Hippocampal formation (tissue), 2 donors: ENCODE measurements at regions not wholly inside any gene's neighbourhood (a gene's known extent, or its start where the extent isn't known, plus 50 kb on each side); places are given as distances from the start of the nearest gene placed in this dataset.
"Not testable (repeated sequence)": the region's sequence is repeated elsewhere in the genome, so short reads cannot be mapped to it uniquely, and the experiment has no call there.

ENCODE experiments used
- DNase-seq, 2 donors: peaks; one replicate each; lab custom pipeline; 2025; lab: John Stamatoyannopoulos, UW

DNA sequence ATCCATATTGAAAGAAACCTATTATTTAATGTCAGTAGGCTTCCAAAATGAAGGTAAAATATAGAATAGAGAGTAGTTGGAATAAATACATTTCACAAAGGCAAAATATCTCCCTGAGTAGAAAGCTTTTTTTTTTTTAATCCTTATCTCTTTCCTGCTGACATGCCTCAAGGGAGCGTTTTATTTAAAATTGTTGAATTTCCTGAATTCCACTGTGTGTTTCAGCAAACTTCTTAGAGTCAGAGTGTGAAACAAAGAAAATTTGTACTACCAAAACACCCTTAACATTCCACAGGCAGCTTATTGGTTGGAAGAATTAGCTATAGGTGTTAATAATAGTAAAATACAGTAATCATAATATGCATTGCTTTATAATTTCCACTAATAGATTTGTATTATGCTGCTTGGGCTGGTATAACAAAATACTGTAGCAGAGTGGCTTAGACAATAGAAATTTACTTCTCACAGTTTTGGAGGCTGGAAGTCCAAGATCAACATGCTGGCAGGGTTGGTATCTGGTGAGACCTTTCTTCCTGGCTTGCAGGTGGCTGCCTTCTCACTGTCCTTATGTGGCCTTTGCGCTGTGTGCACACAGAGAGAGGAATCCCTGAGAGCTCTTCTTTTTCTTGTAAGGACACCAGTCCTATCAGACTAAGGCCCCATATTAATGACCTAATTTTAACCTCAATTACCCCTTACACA, 468.4 kb upstream of the C1orf87 start:
- no peak for DNase-seq

DNA sequence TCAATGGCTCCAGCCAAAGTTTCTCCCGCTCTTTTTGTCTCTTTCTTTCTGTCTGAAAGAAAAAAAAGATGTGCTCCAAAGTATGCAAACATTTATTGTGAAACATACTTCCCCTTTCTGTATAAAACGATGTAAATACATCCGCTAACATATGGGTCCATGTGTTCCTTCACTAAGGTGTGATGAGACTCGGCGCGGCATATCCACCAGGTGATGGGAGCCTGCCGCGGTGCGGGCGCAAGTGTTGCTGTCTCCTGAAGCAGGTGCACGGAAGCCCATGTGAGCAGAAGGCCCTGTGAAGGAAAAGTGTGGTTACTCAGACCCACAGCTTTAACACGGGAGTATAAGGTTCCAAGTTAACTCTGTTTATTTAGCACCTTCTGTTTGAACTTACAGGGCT, 466.6 kb upstream of the C1orf87 start:
- DNase-seq = no peak

DNA sequence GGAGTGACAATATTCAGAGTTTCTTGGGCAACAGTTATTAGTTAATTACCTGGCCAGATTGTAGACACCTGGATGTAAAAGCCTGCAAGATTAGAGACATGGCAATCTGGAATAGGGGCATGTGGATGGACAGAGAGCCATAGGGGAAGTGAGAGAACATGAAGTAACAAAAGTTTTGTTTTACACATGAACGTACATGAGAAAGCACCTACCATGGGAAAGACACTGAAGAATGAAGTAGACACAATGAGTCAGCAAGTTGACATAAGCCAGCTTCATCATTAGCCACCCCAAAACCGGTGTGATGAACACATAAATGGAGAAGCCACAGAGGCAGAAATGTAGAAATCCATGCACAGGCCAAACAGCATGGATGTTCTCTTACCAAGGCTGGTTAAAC, 462.1 kb upstream of the C1orf87 start:
- DNase-seq = no peak

DNA sequence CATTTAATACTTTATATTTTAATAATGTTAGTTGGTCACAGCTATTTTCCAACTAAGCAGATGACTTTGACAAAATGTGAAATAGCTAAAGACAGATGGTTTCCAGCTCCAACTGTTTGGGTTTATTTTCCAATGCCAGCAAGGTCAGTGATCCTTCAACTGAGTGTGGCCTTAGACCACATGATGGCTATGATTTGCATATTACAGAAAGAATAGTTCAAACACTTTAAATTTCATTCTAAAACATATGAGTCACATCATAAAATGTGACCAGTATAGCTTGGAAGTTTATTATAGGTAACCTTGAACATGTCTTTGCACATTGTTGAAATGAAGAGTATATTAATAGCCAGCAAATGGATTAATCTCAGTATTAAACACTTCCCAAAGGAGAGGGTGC, 454.0 kb upstream of the C1orf87 start:
- no peak for DNase-seq

DNA sequence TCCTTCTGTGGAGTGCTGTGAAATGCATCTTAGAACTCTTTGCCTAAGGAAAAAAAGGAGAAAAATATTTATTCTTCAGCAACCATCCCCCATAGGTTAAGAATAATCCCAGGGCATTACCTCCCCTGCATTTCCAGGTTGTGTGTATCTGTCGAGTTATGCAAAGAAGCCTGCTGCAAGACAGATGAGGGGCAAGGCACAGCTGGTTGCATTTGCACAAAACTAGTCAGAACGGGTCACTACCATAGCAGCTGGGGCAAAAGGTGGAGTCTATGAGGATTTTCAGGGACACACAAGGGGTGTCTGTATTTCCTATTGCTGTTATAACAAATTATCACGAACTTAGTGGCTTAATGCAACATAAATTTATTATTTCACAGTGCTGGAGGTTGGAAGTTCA, 443.4 kb upstream of the C1orf87 start:
- DNase-seq = no peak

DNA sequence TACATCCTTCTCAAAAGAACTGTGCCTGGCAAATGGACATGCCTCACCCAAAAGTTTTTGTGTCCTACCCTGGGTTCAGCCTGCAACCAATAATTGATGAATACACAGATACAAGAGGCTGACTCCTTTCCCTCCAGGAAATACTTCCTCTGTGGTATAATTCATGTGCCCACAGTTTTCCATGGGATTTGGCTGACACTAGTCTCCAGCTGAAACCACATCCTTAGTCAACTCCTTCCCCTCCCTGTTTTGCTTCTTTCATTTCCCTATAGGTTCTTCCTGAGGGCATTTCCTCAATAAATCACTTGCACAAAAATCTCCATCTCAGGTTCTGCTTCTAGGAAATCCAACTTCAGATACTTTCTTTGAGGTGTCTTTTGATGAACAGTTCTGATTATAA, 436.6 kb upstream of the C1orf87 start:
- DNase-seq = no peak

DNA sequence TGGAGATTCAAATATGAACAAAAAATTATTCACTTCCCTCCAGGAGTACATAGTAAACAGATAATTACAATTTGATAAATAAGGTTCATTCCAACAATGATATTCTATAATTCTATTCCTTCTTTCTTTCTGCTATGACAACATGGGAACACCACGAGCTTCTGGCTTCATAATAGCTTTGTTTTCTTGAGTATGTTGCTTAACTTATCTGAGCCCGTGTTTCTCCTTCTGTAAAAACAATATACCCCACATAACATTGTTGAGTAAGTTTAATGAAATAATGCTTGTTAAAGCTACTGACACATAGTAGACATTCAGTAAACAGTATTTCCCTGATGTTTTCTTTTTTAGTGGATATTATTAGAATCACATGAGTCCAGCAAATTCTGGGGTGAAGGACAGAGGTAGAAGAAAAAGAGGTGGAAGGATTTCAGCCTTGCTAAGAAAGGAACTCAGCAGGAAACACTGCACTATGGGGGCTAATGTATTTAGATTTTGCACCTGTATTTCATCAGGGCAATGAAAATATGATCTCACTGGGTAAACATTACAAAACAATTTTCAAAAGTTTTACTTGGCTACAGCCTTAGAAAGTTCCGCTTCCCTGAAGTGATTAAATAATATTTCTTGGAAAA, 430.8 kb upstream of the C1orf87 start:
- no peak for DNase-seq

DNA sequence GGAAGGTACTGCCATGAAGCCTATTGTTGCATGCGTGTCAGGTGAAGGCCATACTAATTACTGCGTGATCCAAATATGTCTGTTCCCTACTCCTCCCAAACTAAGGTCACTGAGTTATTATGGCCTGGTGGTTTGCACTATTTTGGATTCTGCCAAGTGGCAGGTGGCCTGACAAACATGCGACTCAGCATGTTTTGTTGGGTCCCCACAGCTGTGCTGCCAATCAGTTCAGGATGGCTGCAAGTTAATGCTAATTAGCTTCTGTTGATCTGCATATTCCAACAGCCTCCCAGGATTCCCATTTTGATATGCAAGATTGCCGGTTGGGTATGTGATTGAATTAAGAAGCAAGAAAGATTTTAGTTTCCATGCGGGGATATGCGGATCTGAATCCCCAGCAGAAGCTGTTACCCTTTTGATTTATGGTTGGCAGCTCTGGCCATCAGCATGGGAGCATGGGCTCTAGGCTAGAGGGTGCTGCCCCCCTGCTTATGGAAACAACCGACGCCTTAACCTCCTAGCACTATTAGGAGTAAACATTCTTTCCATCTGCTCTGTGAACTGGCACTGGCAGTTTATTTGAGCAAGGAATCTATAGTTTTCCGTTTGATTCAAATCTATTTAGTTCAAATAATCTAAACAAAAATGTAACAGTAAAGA, 429.8 kb upstream of the C1orf87 start:
- no peak for DNase-seq

DNA sequence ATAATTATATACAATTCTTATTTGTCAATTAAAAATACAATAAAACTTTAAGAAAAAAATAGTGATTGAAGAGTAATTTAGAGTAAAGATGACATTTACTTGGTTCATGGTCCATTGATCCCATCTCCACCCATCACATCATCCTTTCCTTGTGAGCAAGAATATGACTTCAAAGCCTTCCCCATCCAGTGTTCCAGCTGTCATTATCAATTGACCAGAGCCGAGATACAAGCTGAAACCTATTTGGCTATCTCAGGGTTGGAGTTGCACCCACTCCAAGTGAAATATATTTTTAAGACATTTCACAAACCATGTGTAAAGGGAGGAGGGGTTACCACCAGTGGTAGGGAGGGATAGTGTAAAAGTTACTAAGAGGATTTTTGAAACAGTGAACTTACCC, 428.9 kb upstream of the C1orf87 start:
- DNase-seq = no peak

DNA sequence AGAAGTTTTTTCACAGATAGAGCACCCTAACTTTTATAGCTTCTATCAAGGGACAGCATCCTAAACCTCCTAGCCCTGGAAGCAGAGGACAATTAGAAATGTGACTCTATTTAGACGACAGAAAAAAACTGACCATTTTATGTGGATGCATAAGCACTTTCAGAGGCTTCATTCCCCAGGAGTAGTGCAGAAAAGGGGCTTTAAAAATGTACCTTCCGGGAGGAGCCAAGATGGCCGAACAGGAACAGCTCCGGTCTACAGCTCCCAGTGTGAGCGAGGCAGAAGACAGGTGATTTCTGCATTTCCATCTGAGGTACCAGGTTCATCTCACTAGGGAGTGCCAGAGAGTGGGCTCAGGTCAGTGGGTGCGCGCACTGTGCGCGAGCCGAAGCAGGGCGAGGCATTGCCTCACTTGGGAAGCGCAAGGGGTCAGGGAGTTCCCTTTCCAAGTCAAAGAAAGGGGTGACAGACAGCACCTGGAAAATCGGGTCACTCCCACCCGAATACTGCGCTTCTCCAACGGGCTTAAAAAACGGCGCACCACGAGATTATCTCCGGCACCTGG, 416.4 kb upstream of the C1orf87 start:
- DNase-seq = not testable (repeated sequence)

DNA sequence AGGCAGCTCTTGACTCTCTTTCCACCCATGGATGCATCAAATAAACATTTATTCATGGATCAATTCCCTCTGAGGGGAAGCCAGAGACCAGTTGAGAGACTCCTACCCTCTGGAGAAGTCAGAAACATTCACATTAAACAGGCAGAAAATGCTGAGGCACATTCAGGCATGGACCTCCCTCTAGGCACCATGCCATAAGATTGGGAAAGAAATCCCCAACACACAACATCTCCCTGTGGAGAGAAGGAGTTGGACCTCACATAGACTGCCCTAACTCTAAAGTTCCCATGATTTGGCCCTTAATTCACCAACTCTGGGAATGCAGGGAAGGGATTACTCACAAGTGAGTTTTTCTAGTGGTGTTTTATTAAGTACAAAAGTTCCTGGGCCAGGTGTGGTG, 415.3 kb upstream of the C1orf87 start:
- no peak for DNase-seq

DNA sequence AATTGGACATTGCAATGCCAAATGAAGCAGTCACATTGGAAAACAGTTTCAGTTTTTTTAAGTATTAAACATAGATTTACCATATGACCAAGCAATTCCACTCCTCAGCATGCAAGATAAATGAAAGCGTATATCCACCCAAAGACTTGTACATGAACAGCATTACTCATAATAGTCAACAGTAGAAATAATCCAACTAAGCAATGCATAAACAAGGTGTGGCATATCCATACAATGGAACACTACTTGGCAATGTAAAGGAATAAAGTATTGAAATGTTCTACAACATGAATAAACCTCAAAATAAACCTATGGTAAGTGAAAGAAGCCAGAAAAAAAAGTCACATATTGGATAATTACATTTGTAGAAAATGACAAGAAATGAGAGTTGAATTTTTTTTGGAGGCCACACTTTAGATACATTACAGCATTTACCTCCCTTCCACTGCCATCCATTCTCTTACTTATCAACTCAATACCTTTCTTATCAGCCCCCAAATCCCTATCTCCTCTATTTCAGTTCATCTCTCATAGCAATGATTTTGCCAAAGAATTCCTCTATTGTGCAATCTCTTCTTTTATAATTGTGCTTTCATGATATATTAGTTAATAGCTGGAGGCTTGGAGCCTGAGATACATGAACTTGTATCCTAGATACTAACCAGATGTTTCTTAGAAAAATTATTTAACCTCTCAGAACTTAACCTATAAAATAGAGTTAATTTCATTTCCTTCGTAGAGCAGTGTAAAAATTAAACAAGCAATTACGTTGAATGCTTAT, 414.2 kb upstream of the C1orf87 start:
- DNase-seq = no peak

DNA sequence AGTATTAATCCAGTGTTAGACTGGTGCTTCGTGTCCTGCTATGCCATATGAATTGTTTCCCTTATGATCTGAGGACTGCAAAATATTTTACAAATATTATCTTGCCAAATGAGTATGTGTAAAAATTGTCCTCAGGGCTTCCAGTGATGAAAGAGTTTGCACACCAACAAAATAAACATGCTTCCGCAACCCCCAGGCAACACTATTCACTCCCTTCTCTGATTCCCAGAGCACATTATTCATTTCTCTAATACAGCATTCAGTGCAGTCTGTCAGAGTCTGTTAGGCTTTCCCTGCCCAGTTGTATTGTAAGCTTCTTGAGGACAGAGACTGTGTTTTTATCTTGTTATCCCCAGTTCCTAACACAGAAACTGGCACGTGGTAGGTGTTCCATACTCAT, 409.9 kb upstream of the C1orf87 start:
- no peak for DNase-seq

DNA sequence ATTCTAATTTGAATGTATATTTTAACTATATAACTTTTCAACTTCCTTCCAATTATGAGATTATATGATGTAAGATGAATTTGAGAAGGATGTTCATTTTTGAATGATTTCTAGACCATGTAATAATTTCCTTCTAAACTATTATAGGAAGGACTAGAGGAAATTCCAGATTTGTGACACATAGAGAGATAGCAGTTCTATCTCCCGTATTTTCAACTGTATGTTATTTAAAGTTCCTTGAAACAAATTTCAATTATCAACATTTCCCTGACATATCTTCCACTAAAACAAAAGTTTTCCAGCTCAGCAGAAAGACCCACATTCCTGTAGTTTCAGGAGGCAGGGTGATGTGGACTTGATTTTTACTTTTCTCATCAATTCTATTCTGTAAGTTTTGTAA, 396.7 kb upstream of the C1orf87 start:
- no peak for DNase-seq

DNA sequence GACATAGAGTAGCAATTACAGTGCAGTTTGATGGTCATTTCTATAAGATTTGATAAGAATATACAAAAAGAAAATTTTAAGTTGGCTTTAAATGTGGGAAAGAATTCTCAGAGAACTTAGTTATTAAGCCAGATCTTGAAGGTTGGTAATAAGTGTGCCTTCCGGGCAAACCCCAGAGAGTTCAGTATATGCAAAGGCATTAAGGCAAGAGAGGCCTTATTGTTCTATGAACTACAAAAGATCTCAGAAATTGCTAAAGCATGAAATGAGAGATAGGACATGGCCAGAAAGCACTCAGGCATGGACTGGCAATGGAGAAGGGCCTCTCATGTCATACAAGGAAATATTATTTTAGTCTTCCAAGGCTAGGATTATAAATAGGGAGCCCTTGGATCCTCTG, 390.2 kb upstream of the C1orf87 start:
- DNase-seq = no peak

DNA sequence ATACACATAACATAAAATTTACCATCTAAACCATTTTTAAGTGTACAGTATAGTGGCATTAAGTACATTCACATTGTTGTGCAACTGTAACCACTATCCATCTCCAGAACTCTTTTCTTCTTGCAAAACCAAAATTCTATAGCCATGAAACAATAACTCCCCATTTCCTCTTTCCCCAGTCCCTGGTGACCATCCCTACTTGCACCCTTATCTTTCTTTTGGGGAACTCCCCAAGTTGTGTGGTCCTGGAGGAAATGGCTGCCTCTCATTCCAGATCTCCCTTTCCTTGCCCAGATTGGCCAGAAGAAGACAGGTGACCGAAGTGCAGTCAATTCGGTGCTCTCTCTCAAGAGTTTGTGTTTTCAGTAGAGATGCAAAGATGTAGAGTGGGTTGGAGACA, 389.6 kb upstream of the C1orf87 start:
- no peak for DNase-seq

DNA sequence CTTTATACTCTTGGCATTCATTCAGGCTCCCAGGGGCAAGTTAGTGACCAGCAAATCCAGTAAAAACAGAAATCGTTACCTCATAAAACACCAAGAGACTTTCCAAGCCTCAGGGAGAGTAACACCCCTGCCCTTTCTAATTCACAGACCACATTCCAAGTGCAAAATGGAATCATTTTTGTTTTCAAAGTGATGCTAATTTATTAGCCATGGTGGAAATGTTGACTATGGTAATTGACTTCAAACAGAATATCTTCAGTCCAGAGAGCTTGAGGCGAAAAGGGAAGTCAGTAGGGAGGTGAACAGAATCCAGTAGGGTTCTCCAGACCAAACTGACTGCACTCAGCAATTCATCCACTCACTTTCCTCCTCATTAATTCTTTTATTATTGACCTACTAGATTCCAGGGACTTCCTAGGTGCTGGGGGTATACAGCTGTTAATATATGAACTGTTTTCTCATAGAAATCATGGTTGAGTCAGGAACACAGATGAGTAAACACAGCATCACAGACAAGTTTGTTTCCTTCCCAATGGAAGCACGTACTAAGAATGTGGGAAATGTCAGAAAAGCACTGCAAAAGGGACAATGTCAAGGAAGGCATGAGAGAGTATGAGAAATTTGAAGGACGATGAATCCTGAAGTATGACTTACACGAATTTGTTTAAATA, 388.5 kb upstream of the C1orf87 start:
- DNase-seq = no peak

DNA sequence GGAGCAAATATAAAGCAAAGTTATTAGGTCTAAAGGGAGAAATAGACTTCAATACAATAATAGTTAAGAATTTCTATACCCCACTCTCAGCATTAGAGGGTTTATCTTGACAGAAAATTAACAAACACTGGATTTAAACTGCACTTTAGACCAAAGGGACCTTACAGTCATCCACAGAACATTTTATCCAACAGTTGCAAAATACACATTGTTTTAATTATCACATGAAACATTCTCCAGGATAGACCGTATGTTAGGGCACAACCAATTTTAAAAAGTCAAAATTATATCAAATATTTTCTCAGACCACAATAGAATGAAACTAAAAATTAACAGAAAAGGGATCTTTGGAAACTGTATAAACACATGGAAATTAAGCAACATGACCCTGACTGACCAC, 384.5 kb upstream of the C1orf87 start:
- no peak for DNase-seq

DNA sequence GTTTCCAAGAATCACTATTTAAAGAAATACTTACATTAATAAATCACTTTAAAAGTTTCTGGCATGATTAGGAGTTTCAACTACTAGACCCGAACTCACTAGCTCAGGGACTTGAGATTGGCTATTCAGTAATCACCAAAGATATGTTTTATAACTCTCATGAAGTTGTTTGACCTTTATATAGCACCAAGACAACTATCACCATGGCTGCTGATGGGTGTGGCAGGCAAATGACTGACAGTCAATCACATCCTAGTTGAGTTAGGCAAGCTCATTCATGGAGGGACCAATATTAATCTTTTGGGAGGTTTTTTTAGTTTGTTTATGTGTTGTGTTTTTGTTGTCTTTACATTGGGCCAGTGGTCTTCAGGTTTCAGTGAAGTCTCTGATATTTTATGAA, 376.3 kb upstream of the C1orf87 start:
- no peak for DNase-seq

DNA sequence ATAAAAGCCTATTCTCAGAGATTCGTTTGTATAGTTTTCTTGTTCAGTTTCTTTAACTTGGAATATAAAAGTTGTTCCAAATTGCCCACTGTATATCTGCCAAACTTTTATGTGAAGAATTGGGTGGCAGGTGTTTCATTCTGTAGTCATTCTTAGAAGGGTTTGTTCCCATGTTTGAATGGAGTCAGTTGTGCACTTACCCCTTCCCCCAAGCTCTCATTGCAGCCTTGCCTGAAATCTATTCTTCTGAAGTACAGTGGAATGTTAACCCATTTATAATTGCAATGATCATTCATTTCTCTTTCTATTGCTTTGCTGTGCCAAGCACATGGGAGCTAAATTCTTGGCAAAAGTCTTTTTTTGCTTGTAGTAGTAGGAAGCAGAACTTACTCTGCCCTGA, 375.3 kb upstream of the C1orf87 start:
- DNase-seq = no peak

DNA sequence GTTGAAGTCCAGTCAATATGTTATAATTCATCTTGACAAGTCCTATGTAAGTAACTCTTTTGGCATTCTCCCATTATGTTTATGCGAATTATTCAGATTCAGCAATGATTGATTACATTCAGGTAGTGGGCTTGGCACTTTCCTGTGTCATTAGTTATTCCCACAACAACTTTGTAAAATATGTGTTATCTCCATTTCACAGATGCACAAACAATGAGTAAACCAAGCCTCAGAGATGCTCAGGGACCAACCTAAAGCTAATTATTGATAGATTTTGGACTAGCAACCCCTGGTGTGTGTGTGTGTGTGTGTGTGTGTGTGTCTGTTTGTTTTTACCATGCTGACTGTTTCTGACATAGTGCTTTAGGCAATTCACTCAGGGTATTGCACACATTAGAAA, 371.1 kb upstream of the C1orf87 start:
- no peak for DNase-seq

DNA sequence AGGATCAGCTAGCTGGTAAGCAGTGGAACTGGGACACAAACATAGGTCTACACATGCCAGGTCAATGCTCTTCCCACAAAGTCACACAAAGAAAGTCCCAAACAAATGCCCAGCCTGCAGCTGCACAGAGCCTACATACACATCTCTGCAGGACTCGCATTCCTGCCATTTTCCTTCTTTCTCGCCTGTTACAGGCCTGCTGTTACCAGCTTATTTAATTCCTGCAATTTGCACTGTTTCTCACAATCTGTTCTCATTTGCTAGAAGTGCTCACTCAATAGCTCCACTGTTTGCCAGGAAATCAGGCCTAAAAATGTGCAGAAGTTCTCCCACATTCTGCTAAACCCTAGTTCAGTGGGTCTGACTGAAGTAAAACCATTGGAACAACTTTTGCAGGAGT, 362.6 kb upstream of the C1orf87 start:
- no peak for DNase-seq
